ENCODE measurements at regions not wholly inside any gene's neighbourhood (a gene's known extent, or its start where the extent isn't known, plus 50 kb on each side); places are given as distances from the start of the nearest gene placed in this dataset.
"Not testable (repeated sequence)": the region's sequence is repeated elsewhere in the genome, so short reads cannot be mapped to it uniquely, and the experiment has no call there.

- no peak for DNase-seq
Measured at GRCh38 chr18:73045037-73045436, 177.2 kb upstream of the NETO1 start.

- no peak for DNase-seq
Measured at GRCh38 chr18:73043611-73044010, 175.8 kb upstream of the NETO1 start.

DNA sequence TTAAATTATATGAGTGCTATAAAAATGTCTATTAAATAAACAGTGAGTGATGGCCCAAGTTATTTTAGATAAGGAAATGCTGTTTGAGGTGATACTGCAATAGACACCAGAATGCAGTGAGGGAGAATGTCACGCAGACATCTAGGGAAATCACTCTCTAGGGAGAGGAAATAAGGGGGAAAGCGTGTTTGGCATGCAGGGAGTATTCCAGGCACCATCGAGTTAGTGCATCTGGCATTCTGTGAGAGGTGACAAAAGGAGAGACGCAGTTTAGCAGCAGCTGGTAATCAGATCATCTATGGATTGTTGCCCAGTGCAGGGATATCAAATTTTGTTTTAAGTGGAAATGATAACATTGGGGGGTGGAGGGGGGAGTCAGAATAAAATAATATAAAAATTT lies 175.4 kb upstream of the NETO1 start:
- DNase-seq = no peak

- no peak for DNase-seq
Measured at GRCh38 chr18:73040247-73040646, 172.5 kb upstream of the NETO1 start.

DNA sequence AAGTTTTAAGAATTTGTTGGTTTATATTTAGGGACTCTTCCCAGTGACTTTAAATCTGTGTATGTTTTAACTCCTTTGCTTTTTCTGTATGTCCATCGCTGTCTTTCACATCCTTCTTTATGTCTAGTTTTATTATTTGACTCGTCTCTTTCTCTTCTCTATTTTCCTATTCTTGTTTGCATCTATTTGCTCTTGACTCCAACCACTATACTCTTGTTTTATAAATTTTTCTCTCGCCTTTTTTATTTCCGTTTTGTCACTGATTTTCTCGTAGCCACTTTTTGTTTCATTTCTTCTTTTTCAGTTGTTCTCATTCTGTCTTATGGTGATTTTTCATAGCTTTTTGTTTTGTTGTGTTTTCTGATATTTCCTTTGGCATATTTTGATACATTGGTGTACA lies 170.5 kb upstream of the NETO1 start:
- no peak for DNase-seq

DNA sequence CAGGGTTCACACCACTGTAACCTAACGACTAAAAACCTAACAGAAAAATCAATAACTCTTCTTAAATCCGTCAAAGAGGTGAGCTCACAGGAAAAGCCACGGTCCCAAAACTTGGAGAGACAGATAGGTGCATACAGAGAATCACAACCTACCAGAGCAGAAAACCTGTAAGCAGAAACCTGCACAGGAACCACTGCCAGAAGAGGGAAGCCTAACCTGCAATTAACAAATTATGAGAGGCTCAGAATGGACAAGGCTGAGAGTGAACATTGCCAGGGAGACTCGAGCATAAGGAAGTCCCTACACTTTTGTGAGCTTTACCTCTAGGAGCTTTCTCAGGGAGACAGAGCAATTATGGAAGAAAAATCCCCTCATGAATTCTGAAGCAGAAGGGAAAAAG lies 156.2 kb upstream of the NETO1 start:
- no peak for DNase-seq

GRCh38 chr18:73009691-73010090 lies 141.9 kb upstream of the NETO1 start:
- peak; percentile 22 for DNase-seq

DNA sequence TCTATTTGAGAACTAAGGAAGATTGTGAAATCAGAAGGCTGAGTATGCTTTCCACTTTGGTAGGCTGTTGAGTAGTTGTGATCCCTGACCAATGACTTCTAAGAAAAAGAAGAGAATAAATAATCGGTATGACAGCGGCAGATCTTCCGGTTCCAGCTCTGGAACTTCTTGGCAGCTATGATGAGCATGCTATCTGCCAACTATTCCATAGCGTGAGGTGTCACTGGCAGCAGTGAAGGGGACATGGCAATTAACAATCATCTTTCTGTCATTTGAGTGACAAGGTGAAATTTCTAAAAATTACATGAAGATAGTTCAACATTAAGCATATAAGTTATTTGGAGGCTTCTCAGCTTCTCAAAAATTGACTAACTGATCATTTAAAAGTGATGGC lies 140.1 kb upstream of the NETO1 start:
- no peak for DNase-seq

- DNase-seq = no peak
Measured at GRCh38 chr18:73007195-73007914, 139.6 kb upstream of the NETO1 start.

DNA sequence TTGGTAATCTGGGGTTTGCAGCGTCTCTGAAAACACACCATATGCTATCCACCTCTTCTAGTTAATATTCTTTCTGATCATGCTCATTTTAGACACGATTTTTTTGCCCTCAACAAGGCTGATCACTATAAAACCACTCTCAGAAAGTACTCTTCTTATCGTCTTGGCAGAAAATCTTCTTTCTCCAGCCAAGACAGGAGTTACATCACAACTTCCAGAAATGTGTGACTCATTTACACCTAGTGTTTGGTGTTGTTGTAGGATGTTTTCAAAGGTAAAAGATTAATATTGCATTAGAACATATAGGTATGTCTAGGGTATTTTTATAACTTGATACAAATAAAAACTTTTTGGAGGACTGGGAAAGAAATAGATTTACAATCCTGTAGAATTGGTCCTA lies 138.5 kb upstream of the NETO1 start:
- DNase-seq = no peak

DNA sequence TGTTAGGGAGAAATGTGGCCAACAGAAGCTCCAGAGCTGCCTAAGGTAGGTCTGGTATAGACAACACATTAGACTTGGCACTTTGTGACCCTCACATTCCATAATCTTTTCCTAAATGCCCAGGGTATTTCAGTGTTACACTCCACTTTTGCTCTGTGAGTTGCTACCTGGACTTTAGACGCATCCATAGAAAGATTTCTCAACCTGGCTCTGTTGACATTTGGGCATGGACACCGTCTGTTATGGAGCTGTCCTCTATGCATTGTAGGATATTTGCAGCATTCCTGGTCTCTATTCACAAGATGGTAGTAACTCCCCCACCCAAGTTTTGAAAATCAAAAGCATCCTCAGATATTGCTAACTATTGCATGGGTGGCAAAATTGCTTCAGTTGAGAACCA lies 136.5 kb upstream of the NETO1 start:
- DNase-seq = no peak

DNA sequence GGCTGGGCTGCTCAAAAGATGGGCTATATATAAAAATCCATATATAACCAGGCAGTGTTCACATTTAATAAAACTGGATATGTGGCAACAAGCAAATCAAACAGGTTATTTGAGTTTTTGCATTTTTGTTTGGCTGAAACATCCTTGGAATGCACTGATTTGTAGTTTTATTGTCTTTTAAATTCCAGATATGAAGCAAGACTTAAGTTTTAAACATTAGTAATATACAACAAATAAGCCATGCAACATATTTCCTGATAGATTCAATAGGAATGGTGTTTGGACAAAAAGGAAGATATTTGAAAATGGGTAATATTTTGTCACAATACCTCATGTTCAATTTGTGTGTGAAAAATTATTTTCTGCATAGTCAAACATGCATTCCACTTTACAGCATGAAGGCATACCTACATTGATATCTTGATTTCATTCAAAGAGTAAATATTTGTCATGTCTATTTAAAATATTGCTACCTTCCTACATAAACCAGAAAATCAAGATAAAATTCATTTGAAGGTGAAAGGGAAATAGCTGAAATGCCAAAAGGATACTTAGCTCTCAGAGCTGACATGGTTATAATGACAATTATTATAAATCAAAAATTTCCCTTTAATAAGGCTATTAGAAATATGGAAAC lies 132.3 kb upstream of the NETO1 start:
- no peak for DNase-seq

GRCh38 chr18:72995558-72995957 lies 127.8 kb upstream of the NETO1 start:
- DNase-seq = no peak

DNA sequence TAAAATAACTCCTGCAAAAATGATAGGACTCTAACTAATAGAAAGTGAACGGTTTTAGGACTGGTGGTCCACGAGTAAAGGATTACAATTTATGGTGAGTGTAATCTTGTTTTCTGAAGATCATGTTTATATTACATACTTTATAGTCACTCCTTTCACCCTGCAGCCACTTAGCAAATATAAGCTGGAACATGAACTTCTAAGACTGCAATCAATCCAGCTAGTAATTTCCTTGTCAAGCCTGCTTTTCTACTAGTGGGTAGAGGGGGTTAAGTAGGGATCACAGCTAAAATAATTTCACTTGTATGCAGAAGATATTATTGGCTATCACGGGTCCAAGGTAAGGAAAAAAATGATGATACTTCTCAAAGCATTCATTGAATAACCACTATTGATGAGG lies 125.5 kb upstream of the NETO1 start:
- no peak for DNase-seq

DNA sequence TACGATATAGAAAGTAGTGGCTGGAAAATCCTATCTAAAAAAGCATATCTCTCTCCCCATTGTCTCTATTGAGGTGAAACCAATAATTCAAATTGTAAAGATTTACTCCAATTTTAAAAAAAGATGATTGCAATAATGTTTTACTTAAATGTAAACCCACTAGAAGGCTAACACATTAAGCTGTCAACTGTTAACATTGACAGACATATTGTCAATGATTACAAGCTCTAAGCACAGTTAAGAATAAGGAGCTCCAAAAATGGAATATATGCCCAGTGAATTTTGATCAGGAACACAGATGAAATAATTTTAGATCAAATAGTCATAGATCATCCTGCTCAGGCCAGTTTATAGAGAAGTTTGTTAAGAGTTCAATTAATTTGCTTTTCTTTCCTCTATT lies 123.6 kb upstream of the NETO1 start:
- DNase-seq = no peak

GRCh38 chr18:72987570-72987969 lies 119.8 kb upstream of the NETO1 start:
- not testable (repeated sequence) for DNase-seq

GRCh38 chr18:72986103-72986502 lies 118.3 kb upstream of the NETO1 start:
- no peak for DNase-seq

- DNase-seq = no peak
Measured at GRCh38 chr18:72985686-72986085, 117.9 kb upstream of the NETO1 start.

DNA sequence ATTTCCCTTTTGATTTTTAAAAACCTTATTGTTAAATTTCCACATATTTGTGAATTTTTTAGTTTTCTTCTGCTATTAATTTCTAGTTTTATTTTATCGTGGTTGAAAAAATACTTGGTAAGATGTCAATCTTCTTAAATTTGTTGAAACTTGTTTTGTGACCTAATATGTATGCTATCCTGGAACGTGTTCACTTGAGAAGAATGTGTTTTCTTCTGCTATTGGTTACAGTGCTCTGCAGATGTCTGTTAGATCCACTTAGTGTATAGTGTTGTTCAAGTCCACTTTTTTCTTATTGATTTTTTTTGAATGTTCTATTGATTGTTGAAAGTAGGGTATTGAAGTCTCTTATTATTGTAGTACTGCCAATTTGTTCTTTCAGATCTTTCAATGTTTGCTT lies 116.5 kb upstream of the NETO1 start:
- no peak for DNase-seq

DNA sequence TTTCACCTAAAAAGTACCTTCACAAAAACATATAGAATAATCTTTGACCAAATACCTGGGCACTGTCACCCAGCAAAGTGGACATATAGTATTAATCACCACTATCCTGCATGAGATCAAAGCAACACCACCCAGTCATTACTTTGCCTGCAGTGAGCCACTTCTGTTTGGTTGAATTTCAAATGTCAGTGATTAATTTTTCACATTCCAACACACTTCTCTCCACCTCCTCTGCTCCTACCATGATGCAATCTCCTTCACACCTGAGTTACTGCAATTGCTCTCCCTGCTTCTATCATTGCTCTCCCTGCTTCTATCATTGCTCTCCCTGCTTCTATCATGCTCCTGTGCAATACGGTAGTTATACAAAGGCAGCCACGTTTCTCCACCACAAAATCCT lies 106.1 kb upstream of the NETO1 start:
- no peak for DNase-seq

DNA sequence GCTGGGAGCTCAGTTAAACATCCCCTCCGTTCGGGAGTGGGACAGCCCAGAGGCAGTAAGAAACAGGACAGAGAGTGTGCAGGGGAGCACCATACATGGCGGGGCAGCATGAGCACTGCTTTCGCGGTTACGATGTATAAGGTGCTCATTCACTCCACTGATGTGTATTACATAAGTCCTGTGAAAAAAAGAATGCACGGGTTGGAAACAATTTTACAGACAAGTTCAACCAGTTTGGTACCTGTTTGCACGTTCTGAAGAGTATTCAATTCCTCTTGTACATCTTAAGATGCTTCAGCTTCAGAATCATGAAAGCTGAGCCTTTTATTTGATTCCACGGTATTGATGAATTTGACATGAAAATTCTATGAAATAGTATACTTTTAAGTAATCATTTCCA lies 97.8 kb upstream of the NETO1 start:
- no peak for DNase-seq

DNA sequence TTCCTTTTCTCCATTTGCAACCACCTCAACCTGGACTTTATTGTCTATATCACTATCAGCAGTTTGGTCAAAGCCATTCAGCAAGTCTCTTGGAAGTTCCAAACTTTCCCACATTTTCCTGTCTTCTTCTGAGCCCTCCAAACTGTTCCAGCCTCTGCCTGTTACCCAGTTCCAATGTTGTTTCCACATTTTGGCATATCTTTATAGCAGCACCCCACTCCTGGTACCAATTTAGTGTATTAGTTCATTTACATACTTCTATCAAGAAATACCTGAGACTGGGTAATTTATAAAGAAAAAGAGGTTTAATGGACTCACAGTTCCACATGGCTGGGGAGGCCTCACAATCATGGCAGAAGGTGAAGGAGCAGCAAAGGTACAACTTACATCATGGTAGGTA lies 90.4 kb upstream of the NETO1 start:
- DNase-seq = not testable (repeated sequence)

DNA sequence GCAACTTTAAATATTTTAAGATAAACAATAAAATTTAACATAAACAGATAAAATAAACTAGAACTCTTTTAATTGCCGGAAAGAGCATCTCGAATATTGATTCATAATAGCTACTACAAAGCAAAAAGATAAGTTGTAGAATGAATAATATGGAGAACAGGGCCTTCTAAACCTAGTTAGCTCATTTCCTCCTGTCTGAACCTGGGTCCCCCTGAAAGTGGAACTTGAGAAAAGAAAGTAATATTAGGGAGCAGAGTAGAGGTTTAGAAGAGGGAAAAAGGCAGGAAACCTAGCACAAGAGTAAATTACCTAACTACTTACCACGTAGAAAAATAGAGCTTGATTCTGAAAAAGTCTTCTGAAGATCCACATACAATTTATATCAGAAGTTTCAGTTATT lies 80.7 kb upstream of the NETO1 start:
- no peak for DNase-seq

DNA sequence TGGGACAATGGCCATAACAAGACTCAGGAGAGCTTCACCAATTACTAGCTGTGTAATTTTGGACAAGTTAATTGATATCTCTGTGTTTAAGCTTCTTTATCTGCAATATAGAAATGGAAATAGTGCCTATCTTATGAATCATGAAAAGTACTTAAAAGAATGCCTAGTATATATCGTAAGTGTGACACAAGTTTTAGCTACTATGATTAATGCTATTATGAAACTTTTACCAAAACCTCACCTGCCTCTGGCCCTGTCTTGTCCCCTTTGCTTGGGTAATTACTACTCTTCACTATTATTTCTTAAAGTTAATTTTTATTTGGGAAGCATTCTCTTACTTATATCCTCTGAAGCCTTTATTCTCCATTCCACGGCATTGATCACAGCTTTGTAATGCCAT lies 75.0 kb upstream of the NETO1 start:
- no peak for DNase-seq

DNA sequence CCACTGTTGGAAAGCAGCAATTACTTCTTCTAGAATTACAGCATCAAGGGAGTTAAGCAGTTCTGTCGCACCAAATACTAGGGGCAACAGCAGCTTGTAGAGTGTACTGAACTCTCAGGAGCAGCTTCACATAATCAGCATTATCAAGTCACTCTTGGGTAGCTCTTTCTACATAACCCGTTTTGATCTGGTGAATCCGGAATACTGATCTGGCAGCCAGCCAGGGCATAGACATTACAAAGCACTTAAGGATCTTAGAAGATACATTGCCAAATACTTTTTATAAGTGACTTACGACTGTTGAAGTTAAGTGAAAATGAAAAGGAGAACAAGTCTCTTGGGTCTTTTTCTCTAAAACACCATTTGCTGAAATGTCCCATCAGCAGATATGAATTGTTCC lies 73.2 kb upstream of the NETO1 start:
- DNase-seq = no peak

Data from hematopoietic multipotent progenitor cell treated with erythropoietin and hydrocortisone succinate and interleukin-3 and kit ligand, for 4 days (in vitro differentiated cells).